ENCODE measurements at regions not wholly inside any gene's neighbourhood (a gene's known extent, or its start where the extent isn't known, plus 50 kb on each side); places are given as distances from the start of the nearest gene placed in this dataset.

DNA sequence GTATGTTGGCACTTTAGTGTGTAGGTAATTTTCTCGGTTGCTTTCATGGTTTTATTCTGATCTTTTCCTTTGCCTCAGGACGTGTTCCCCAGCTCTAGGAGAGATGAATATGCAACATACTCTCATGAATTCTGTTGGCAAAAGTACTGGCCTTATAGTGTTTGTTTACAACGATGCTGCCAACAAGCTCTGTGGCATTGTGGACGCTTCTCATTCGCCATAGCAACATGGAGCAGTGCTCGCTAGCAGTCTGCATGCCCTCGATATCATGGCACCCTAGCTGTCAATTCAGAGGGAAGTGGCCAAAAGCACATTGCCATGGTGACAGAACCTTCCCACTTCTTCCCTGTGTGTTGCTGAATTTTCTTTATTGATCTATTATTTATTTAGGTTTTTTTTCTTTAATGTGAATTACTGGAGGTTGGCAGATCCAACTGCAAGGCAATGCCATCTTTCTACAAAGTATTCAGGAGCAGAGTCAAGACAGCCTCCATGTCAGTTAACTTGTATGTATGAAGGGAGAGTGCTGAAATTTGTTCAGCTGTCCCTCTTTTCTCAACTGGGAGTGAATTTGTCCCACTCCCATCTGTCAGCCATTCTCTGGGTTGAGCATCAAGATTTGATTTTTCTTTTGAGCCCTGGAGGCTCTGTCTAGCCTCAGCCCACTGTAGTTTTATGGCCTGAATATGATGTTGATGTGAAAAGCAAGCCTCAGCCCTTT lies 224.9 kb upstream of the VCX3A start:
- TF ChIP-seq, protein P1, sequence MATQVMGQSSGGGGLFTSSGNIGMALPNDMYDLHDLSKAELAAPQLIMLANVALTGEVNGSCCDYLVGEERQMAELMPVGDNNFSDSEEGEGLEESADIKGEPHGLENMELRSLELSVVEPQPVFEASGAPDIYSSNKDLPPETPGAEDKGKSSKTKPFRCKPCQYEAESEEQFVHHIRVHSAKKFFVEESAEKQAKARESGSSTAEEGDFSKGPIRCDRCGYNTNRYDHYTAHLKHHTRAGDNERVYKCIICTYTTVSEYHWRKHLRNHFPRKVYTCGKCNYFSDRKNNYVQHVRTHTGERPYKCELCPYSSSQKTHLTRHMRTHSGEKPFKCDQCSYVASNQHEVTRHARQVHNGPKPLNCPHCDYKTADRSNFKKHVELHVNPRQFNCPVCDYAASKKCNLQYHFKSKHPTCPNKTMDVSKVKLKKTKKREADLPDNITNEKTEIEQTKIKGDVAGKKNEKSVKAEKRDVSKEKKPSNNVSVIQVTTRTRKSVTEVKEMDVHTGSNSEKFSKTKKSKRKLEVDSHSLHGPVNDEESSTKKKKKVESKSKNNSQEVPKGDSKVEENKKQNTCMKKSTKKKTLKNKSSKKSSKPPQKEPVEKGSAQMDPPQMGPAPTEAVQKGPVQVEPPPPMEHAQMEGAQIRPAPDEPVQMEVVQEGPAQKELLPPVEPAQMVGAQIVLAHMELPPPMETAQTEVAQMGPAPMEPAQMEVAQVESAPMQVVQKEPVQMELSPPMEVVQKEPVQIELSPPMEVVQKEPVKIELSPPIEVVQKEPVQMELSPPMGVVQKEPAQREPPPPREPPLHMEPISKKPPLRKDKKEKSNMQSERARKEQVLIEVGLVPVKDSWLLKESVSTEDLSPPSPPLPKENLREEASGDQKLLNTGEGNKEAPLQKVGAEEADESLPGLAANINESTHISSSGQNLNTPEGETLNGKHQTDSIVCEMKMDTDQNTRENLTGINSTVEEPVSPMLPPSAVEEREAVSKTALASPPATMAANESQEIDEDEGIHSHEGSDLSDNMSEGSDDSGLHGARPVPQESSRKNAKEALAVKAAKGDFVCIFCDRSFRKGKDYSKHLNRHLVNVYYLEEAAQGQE (IDR thresholded peaks at IDR 0.05; ENCODE audit: insufficient replicate concordance, low read depth), result no peak
- TF ChIP-seq, protein P2, sequence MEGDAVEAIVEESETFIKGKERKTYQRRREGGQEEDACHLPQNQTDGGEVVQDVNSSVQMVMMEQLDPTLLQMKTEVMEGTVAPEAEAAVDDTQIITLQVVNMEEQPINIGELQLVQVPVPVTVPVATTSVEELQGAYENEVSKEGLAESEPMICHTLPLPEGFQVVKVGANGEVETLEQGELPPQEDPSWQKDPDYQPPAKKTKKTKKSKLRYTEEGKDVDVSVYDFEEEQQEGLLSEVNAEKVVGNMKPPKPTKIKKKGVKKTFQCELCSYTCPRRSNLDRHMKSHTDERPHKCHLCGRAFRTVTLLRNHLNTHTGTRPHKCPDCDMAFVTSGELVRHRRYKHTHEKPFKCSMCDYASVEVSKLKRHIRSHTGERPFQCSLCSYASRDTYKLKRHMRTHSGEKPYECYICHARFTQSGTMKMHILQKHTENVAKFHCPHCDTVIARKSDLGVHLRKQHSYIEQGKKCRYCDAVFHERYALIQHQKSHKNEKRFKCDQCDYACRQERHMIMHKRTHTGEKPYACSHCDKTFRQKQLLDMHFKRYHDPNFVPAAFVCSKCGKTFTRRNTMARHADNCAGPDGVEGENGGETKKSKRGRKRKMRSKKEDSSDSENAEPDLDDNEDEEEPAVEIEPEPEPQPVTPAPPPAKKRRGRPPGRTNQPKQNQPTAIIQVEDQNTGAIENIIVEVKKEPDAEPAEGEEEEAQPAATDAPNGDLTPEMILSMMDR (IDR thresholded peaks at IDR 0.05; ENCODE audit: insufficient read depth, low read length), result no peak
- no peak for TF ChIP-seq POLR2AphosphoS5 (IDR thresholded peaks at IDR 0.05; ENCODE audit: low read depth)
